Panc1 (cell line): ENCODE measurements at regions not wholly inside any gene's neighbourhood (a gene's known extent, or its start where the extent isn't known, plus 50 kb on each side); places are given as distances from the start of the nearest gene placed in this dataset.
"Not testable (repeated sequence)": the region's sequence is repeated elsewhere in the genome, so short reads cannot be mapped to it uniquely, and the experiment has no call there.

Source experiments
- ATAC-seq: fragments of 200-7000 bp; cut with Tn5 transposase; 2 replicates; pipeline ENCODE4 v1.9.1; 2020; ENCODE audit warnings: mild to moderate bottlenecking, moderate library complexity
- BruUV-seq: library from RNA; stranded (reverse); fragments of 400-500 nt; replicated peaks from 2 replicates; lab custom pipeline; 2021; lab: Mats Ljungman, UMichigan
- CTCF ChIA-PET: fragments of 300-600 bp; sonication (Branson Sonifier 250); formaldehyde crosslinking; loops from one replicate; lab custom pipeline; 2022; ENCODE audit warnings: antibody characterized with exemption; lab: Charles Lee
- POLR2A ChIA-PET: fragments of 300-600 bp; sonication (Branson Sonifier 250); formaldehyde crosslinking; loops from one replicate; lab custom pipeline; 2022; ENCODE audit warnings: antibody characterized with exemption; lab: Charles Lee
- DNase-seq: peaks from one replicate; pipeline ENCODE4 v3.0.0-alpha.2; 2010; ENCODE audit warnings: low read depth, low spot score
- H3K27ac ChIP-seq: 2 replicates; pipeline ENCODE4 v1.5.1; 2011; ENCODE audit warnings: mild to moderate bottlenecking, low read length, inconsistent platforms
- H3K27me3 ChIP-seq: fragments of 200-500 bp; sonication (Bioruptor generic); 2 replicates; pipeline ENCODE4 v1.6.0; 2014; ENCODE audit warnings: low read length, inconsistent platforms; ENCODE audit not compliant: control insufficient read depth, insufficient read depth
- H3K36me3 ChIP-seq: fragments of 200-500 bp; sonication (Bioruptor generic); 2 replicates; pipeline ENCODE4 v1.5.1; 2014; ENCODE audit warnings: inconsistent platforms, mild to moderate bottlenecking, low read length, moderate library complexity; ENCODE audit not compliant: control insufficient read depth, insufficient read depth
- H3K4me1 ChIP-seq: 2 replicates; pipeline ENCODE4 v1.5.1; 2011; ENCODE audit warnings: inconsistent platforms, mild to moderate bottlenecking, low read length, moderate library complexity; ENCODE audit not compliant: control insufficient read depth, insufficient read depth
- H3K4me3 ChIP-seq, 2 experiments: 2 replicates each; pipeline ENCODE4 v1.5.1; 2011 to 2012; ENCODE audit warnings: low read depth in 2 of 2, low read length in 2 of 2, mild to moderate bottlenecking in 2 of 2, inconsistent platforms in 1 of 2, moderate library complexity in 1 of 2
- H3K9me3 ChIP-seq: fragments of 200-500 bp; sonication (Bioruptor generic); 2 replicates; pipeline ENCODE4 v1.5.1; 2014; ENCODE audit warnings: low read depth, mild to moderate bottlenecking, inconsistent platforms, low read length, moderate library complexity; ENCODE audit not compliant: control insufficient read depth, insufficient read depth
- CTCF ChIP-seq: fragments of 450-650 bp; IDR thresholded peaks from 2 replicates; pipeline ENCODE4 v1.5.1; 2017; ENCODE audit warnings: mild to moderate bottlenecking
- POLR2AphosphoS5 ChIP-seq: IDR thresholded peaks from 2 replicates; pipeline ENCODE4 v1.6.1; 2012; ENCODE audit warnings: mild to moderate bottlenecking, low read depth, low read length, moderate library complexity
- REST ChIP-seq, 2 experiments: IDR thresholded peaks; 2 replicates each; pipeline ENCODE4 v1.6.1; 2011 to 2012; ENCODE audit warnings: low read depth in 2 of 2, control low read depth in 1 of 2, low read length in 1 of 2, mild to moderate bottlenecking in 1 of 2, moderate library complexity in 1 of 2; ENCODE audit not compliant: insufficient read depth in 1 of 2
- SIN3A ChIP-seq: IDR thresholded peaks from 2 replicates; pipeline ENCODE4 v1.6.1; 2012; ENCODE audit warnings: low read depth, mild to moderate bottlenecking, low read length, moderate library complexity, borderline replicate concordance; ENCODE audit not compliant: insufficient read depth
- TCF7L2 ChIP-seq: IDR thresholded peaks from 2 replicates; pipeline ENCODE4 v1.6.1; 2011; ENCODE audit warnings: mild to moderate bottlenecking, low read depth, low read length, inconsistent platforms
- in situ Hi-C: cut with HindIII; loops from 2 replicates; pipeline ENCODE4 v1.10.0; 2016; ENCODE audit warnings: low sequenced_read_pairs, low pct_unique_long_range_greater_than_20kb
- intact Hi-C: fragments of 100-400 bp; cut with micrococcal nuclease; formaldehyde crosslinking; loops from one replicate; pipeline ENCODE4 v1.10.0; 2022; ENCODE audit not compliant: unreplicated experiment

- no TSS peak for BruUV-seq
- intact Hi-C loops = no loop called here
- in situ Hi-C loops = no loop called here
- Histone ChIP-seq H3K36me3 (no peaks in the 10 kb centered on the region), H3K27me3 (no peaks in the 10 kb centered on the region), H3K4me1 (no peaks in the 10 kb centered on the region), H3K9me3 (no peaks in the 10 kb centered on the region), H3K27ac (no peak overlapping the region), H3K4me3 (no peak overlapping the region)
- DNase-seq = no peak
- no peak for ATAC-seq
- ChIA-PET CTCF (no interaction called here), POLR2A (no interaction called here)
- TF ChIP-seq REST (IDR thresholded peaks at IDR 0.05; ENCODE audit: insufficient read depth in 1 of 2, low read depth in 2 of 2, low read length in 1 of 2) = no peak
- no peak for TF ChIP-seq POLR2AphosphoS5
- no peak for TF ChIP-seq CTCF
- no peak for TF ChIP-seq SIN3A
- no peak for TF ChIP-seq TCF7L2
These were observed 160.9 kb upstream of the SMIM30 start for GRCh38 chr7:113279256-113279655.

- intact Hi-C loops (no loop called here), in situ Hi-C loops (no loop called here)
- Histone ChIP-seq H3K36me3 (no peaks in the 10 kb centered on the region), H3K4me1 (no peaks in the 10 kb centered on the region), H3K27ac (no peak overlapping the region), H3K4me3 (no peak overlapping the region), H3K27me3 (no peaks in the 10 kb centered on the region), H3K9me3 (no peaks in the 10 kb centered on the region)
- ATAC-seq (no peak), DNase-seq (no peak)
- no TSS peak for BruUV-seq
- TF ChIP-seq CTCF (no peak), TCF7L2 (no peak), POLR2AphosphoS5 (no peak), SIN3A (no peak), REST (IDR thresholded peaks at IDR 0.05; ENCODE audit: insufficient read depth in 1 of 2, low read depth in 2 of 2, low read length in 1 of 2) (no peak)
- CTCF ChIA-PET = no interaction called here
- POLR2A ChIA-PET = no interaction called here
These were observed 152.4 kb upstream of the SMIM30 start for GRCh38 chr7:113270790-113271189.

GRCh38 chr7:113269592-113269991 is 151.2 kb upstream of the SMIM30 start:
- BruUV-seq, H3K4me3 ChIP-seq, DNase-seq, intact Hi-C loops, in situ Hi-C loops, POLR2A ChIA-PET, H3K27ac ChIP-seq, CTCF ChIA-PET, ATAC-seq, H3K27me3 ChIP-seq, H3K36me3 ChIP-seq, H3K4me1 ChIP-seq, H3K9me3 ChIP-seq: not testable (repeated sequence)
